NCI-H510A treated with DMSO at 0.1 percent for 48 hours (cell line): ENCODE measurements at regions not wholly inside any gene's neighbourhood (a gene's known extent, or its start where the extent isn't known, plus 50 kb on each side); places are given as distances from the start of the nearest gene placed in this dataset.
"Not testable (repeated sequence)": the region's sequence is repeated elsewhere in the genome, so short reads cannot be mapped to it uniquely, and the experiment has no call there.

Experiments
- DNase-seq: peaks from one replicate; lab custom pipeline; 2025; lab: John Stamatoyannopoulos, UW

- DNase-seq, result no peak
These were observed 495.8 kb upstream of the RORB start for GRCh38 chr9:74001382-74001781.

- no peak for DNase-seq
These were observed 490.2 kb upstream of the RORB start for GRCh38 chr9:74006935-74007334.

- DNase-seq, result no peak
These were observed 489.3 kb upstream of the RORB start for GRCh38 chr9:74007833-74008232.

- no peak for DNase-seq
These were observed 481.1 kb upstream of the RORB start for GRCh38 chr9:74016004-74016403.

- no peak for DNase-seq
These were observed 471.7 kb upstream of the RORB start for GRCh38 chr9:74025402-74025925.

GRCh38 chr9:74032421-74032820 is 464.7 kb upstream of the RORB start:
- DNase-seq, result no peak

- DNase-seq, result no peak
These were observed 461.3 kb upstream of the RORB start for GRCh38 chr9:74035786-74036185.

GRCh38 chr9:74036549-74037231 is 460.4 kb upstream of the RORB start:
- no peak for DNase-seq

- no peak for DNase-seq
These were observed 459.9 kb upstream of the RORB start for GRCh38 chr9:74037274-74037673.

- DNase-seq, result no peak
These were observed 455.5 kb upstream of the RORB start for GRCh38 chr9:74041588-74041987.

- DNase-seq, result no peak
These were observed 452.3 kb upstream of the RORB start for GRCh38 chr9:74044844-74045243.

GRCh38 chr9:74056023-74056422 is 441.1 kb upstream of the RORB start:
- DNase-seq, result no peak

- DNase-seq, result not testable (repeated sequence)
These were observed 440.1 kb upstream of the RORB start for GRCh38 chr9:74057051-74057450.

- no peak for DNase-seq
These were observed 432.4 kb upstream of the RORB start for GRCh38 chr9:74064702-74065101.

GRCh38 chr9:74066128-74066527 is 431.0 kb upstream of the RORB start:
- DNase-seq, result no peak

GRCh38 chr9:74066605-74067004 is 430.5 kb upstream of the RORB start:
- no peak for DNase-seq

- no peak for DNase-seq
These were observed 425.6 kb upstream of the RORB start for GRCh38 chr9:74071502-74071901.

- no peak for DNase-seq
These were observed 423.2 kb upstream of the RORB start for GRCh38 chr9:74073897-74074296.

GRCh38 chr9:74078647-74079046 is 418.5 kb upstream of the RORB start:
- no peak for DNase-seq

- not testable (repeated sequence) for DNase-seq
These were observed 416.5 kb upstream of the RORB start for GRCh38 chr9:74080652-74081051.

- DNase-seq, result no peak
These were observed 413.3 kb upstream of the RORB start for GRCh38 chr9:74083681-74084433.

GRCh38 chr9:74085384-74086037 is 411.6 kb upstream of the RORB start:
- DNase-seq, result not testable (repeated sequence)

- not testable (repeated sequence) for DNase-seq
These were observed 406.2 kb upstream of the RORB start for GRCh38 chr9:74090921-74091320.
